ENCODE measurements at regions not wholly inside any gene's neighbourhood (a gene's known extent, or its start where the extent isn't known, plus 50 kb on each side); places are given as distances from the start of the nearest gene placed in this dataset.

DNA sequence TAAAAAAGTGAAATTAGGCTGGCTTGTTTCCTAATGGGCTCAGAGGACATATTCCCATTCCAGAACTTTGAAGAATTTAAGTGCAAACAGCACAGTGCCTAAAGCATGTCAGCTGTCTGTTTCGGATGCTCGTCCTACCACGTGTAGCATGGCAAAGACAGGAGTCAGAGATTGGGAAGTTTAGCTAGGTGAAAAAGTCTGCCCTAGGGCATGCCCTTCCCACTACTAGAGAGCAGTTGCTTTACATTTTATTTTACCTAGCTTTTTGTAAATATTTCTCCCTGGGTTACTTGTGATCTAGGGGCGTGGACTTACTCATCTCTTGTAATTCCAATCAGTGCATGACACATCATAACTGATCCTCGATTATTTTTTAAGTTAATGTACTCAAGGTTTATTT, 111.1 kb downstream of the LMO4 start:
- no peak for DNase-seq

GRCh38 chr1:87449348-87449963, 120.8 kb downstream of the LMO4 start:
- peak; percentile 11 for DNase-seq

DNA sequence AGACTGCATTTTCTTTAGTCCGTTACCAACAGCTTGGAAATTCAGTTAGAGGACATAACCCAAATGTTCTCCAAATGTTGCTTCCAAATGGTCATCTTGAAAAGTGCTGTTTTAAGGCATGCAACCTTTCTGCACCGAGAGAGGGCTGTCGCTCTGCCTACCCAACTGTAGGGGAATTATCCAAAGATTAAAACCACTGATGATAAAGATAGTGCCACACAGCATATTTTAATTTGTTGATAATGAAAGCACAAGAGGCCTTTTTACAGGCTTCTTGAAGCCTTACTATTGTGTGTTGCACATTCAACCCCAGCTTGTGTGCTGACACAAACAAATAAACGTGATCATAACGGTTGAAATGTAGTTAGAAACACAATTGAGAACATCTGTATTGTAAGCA, 121.5 kb downstream of the LMO4 start:
- no peak for DNase-seq

DNA sequence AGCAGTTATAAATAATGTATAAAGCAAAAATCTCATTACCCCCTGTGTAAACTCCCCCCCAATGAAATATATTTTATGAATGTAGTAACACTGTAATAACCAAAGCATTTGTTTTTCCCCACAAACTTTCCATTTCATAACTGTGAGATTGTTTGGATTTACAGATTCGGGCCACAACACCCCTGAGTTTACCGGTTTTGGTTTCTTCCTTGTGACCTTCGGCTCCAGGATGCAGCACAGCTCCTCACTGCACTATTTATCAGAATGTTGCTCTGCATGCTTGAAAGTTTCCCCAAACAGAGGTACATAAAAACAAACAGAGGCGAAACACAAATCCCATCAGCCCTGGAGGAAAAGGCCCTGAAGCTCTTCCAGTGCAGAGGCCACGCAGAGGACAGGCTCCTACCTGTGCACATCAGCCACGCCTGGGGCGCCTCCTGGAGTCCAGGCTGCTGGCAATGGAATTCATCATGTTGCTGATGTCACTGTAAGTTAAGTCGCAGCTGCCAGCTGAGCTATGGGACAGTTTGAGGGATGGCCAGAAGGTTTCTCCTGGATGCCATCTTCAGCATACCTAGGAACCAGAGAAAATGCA, 122.0 kb downstream of the LMO4 start:
- DNase-seq, result no peak

GRCh38 chr1:87451229-87451920, 122.7 kb downstream of the LMO4 start:
- DNase-seq, result peak; percentile 85

DNA sequence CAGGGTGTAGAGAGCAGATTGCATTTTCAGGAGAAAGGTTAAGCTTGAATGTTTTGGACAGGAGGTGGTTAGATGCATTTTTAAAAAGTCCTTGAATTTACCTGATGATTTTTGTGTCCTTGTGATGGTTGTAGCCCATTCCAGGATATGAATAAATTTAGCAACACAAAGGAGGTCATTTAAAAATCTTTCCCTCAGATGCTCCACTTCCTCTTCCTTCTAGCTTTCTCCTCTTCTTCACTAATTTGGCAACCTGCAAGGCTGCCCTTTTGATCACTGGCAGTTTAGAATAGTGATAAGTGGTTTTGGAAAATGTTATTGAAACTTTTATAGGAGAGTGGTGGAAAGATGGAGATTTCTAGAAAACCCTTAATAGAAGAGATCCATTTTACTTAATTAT, 124.0 kb downstream of the LMO4 start:
- DNase-seq, result no peak

DNA sequence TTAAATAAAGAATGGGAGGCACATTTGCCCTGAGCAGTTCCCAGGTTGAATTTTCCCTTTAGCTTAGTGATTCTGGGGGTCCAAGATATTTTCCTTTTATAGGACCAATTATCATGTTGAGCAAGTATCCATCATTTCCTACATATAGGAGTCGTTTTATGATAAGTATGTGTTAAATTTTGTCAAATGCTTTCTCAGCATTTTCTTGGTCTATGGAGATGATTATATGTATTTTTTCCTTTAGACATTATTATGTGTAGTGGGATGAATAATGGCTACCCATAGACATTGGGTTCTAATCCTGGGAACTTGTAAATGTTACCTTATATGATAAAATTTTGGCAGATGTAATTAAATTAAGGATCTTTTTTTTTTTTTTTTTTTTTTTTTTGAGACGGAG, 128.7 kb downstream of the LMO4 start:
- no peak for DNase-seq

DNA sequence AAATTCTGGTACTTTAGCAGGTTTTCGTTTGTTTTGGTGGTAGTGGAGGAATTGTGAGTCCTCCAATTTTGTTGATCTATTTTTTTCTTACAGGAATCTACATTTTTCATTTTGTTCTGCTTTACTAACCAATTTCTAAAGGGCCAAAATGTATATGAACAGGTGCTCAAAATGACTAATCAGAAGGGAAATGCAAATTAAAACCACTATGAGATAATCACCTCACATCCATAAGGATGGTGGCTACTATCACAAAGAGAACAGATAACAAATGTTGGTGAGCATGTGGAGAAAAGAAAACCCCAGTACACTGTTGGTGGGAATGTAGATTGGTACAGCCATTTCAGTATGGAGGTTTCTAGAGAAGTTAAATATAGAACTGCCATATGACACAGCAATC, 134.2 kb downstream of the LMO4 start:
- no peak for DNase-seq

- no peak for DNase-seq
Measured at GRCh38 chr1:87464022-87464490, 135.4 kb downstream of the LMO4 start.

DNA sequence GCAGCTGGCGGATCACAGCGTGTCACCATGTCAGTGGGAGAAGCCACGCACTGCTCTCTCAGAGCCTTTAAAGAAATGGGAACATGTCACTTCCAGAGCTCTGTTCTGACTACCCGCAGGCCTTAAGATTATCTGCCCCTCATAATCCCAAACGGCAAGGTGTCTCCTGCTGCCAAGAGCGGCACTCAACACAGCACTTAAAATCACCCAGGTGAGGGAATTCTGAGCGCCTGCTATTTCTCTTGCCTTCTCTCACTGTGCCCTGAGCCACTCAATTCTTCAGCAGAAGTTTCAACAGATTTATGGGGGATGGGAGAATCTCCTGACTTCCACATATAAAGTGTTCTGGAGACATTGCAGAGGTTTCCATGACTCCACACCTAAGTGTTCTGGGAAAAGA, 137.9 kb downstream of the LMO4 start:
- DNase-seq, result no peak

- DNase-seq, result no peak
Measured at GRCh38 chr1:87472716-87473115, 144.0 kb downstream of the LMO4 start.

GRCh38 chr1:87473203-87473661, 144.6 kb downstream of the LMO4 start:
- no peak for DNase-seq

DNA sequence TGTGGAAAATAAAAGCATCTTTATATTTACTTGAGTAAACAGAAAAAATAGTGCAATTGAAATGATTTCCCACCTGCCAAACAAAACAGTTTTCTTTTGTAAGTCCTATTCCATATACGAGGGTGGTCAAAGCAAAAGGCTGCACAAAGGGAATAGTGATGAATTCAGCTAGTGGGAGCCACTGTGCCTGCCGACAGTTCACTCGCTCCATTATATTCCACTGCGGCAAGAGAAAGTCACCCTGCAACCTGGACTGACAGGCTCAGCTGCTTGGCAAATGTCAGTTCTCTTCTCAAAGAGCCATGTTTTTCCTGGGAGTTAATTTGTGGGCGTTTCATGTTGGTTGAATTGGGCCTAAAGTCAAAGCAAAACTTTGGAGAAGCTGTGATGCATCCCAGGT, 145.4 kb downstream of the LMO4 start:
- no peak for DNase-seq

DNA sequence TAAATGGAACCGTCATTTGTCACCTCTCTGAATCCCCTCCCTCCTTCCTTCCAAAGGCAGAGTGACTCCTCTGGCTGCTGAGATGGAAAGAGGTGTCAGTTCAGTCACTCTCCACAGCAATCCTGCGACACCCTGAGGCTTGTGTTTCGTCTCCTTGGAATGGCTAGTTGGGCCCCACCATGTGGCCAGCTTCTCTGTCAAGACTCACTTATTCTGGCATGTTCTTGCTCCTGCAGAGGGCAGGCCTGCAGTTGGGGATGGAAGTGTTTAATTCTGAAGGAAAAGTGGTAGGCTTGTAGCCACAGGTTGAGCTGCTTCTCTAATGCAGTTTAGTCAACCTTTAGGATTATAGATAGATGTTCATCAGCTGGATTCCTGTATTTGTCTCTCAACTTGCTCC, 149.6 kb downstream of the LMO4 start:
- peak; percentile 61 for DNase-seq

- DNase-seq, result no peak
Measured at GRCh38 chr1:87495147-87495546, 166.5 kb downstream of the LMO4 start.

GRCh38 chr1:87495870-87496269, 167.2 kb downstream of the LMO4 start:
- DNase-seq, result no peak

DNA sequence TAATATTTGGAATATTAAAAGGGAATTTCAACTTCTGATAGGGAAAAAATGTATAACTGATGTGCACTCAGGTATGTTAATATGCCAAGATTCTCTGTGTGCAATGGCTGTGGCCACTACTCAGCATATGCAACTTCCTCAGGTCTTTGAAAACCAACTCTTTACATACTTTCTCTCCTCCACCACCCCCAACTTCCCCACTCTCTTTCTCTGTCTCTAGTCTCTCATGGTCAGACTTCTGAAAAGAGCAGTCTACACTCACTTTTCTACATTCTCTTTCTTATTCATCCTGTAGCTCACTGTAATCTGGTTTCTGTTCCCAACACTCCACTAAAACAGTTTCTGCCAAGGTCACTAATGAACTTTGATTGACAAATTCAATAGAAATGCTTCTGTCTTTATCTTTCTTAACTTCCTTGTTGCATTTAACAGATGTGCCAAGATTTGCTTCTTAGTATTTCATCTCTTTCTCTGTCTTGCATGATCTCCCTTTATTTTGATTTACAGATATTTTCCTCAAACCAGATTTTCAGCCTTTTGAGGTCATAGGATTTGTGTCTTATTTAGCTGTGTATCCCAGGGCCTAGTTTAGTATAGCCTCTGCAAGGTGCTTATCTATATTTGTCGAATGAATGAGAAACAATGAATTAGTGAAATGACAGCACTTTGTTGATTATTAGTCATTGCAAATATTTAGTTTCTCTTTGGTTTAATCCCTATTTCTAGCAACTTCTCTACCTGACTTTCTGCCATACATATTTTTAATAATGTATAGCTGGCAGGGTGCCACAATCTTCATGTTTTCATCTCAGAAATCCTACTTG, 168.9 kb downstream of the LMO4 start:
- DNase-seq, result no peak

DNA sequence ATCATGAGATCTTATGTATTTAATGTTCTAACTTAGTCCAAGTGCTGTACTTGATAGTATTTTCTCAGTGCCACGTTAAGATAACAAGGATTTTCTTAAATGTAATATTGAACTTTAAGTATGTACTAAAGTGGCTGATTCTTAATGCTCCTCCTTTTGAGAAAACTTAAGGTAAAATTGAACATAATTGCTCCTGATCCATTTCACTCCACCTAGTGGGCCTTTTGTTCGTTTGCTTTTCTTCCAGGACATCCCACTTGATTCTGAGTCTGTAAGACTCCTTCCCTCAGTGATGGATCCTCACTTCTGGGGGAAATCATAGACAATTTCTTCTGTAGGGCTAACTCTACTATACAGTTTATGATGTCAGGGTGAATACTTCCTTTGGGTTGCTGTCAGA, 173.1 kb downstream of the LMO4 start:
- no peak for DNase-seq

GRCh38 chr1:87505391-87505983, 176.8 kb downstream of the LMO4 start:
- no peak for DNase-seq

- DNase-seq, result no peak
Measured at GRCh38 chr1:87506147-87506546, 177.5 kb downstream of the LMO4 start.

- peak; percentile 24 for DNase-seq
Measured at GRCh38 chr1:87508247-87508787, 179.6 kb downstream of the LMO4 start.

DNA sequence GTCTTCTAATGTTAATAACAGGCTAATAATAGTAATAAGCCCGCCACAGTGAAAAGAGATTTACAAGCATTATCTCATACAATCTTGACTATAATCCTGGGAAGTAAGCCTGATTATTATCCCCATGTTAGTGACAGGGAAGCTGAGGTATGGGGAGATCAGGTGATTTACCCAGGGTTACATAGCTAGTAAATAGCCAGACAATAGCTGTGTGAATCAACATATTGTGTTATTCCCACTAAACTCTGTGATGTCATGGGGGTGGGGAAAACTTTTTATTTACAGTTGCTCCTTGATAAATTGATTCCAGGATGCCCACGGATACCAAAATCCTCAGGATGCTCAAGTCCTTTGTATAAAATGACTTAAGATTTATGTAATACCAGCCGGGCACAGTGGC, 181.9 kb downstream of the LMO4 start:
- no peak for DNase-seq

DNA sequence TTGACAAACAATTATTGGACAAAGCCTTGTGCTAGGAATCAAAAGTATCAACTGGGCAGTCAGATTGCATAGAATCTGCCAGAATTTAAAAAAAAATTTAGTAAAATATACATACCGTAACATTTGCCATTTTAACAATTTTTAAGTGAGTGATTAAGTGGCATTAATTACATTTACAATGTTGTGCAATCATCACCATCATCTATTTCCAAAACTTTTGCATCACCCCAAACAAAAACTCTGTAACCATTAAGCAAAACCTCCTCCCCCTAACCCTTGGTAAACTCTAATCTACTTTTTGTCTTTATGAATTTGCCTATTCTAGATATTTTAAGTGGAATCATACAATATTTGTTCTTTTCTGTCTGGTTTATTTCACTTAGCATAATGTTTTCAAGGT, 182.8 kb downstream of the LMO4 start:
- no peak for DNase-seq

All from fibroblast of upper back skin (primary cell).